Esophagus squamous epithelium (tissue), 5 donors: ENCODE measurements at regions not wholly inside any gene's neighbourhood (a gene's known extent, or its start where the extent isn't known, plus 50 kb on each side); places are given as distances from the start of the nearest gene placed in this dataset.

Source experiments
- DNase-seq: peaks from one replicate; lab custom pipeline; 2025; lab: John Stamatoyannopoulos, UW
- H3K27ac ChIP-seq, 4 donors: fragments of 200-600 bp; sonication (generic); one replicate each; pipeline ENCODE4 v1.5.1; 2016 to 2019; ENCODE audit warnings: mild to moderate bottlenecking in 1 of 4
- H3K27me3 ChIP-seq, 4 donors: fragments of 200-600 bp; sonication (generic); 1 replicate in 3 of 4; 2 replicates in 1 of 4; pipeline versions ENCODE4 v1.5.1 to v1.6.0; 2017 to 2021; ENCODE audit warnings: antibody characterized with exemption in 1 of 4
- H3K36me3 ChIP-seq, 3 donors: fragments of 200-600 bp; sonication (generic); one replicate each; pipeline ENCODE4 v1.5.1; 2016 to 2019
- H3K4me1 ChIP-seq, 3 donors: fragments of 200-600 bp; sonication (generic); one replicate each; pipeline ENCODE4 v1.5.1; 2017 to 2019
- H3K4me3 ChIP-seq, 4 donors: fragments of 200-600 bp; sonication (generic); 1 replicate in 3 of 4; 2 replicates in 1 of 4; pipeline ENCODE4 v1.5.1; 2016 to 2019; ENCODE audit warnings: mild to moderate bottlenecking in 2 of 4, moderate library complexity in 1 of 4
- H3K9me3 ChIP-seq, 3 donors: fragments of 200-600 bp; sonication (generic); one replicate each; pipeline ENCODE4 v1.5.1; 2016 to 2019
- CTCF ChIP-seq, 6 experiments: fragments of 450-650 bp in 4 of 6; fragments of 200-600 bp in 2 of 6; sonication (generic) in 2 of 6; IDR thresholded peaks; one replicate each; pipeline ENCODE4 v1.5.1; 2016 to 2019; ENCODE audit warnings: antibody characterized with exemption in 6 of 6, mild to moderate bottlenecking in 4 of 6, moderate library complexity in 4 of 6
- POLR2A ChIP-seq, 4 donors: fragments of 450-650 bp; IDR thresholded peaks; one replicate each; pipeline ENCODE4 v1.6.1; 2017; ENCODE audit warnings: antibody characterized with exemption in 4 of 4, mild to moderate bottlenecking in 4 of 4, moderate library complexity in 3 of 4
- WGBS, 2 donors: methylation state at CpG; one replicate each; pipeline ENCODE4 v1.1.5; 2018; 5-methylcytosine and 5-hydroxymethylcytosine counted together
- intact Hi-C: fragments of 100-400 bp; cut with DNase I; formaldehyde crosslinking; loops from one replicate; pipeline ENCODE4 v1.15.0; 2022
- donor health status: DM: yes; HTN: yes; CAD: no.

DNA sequence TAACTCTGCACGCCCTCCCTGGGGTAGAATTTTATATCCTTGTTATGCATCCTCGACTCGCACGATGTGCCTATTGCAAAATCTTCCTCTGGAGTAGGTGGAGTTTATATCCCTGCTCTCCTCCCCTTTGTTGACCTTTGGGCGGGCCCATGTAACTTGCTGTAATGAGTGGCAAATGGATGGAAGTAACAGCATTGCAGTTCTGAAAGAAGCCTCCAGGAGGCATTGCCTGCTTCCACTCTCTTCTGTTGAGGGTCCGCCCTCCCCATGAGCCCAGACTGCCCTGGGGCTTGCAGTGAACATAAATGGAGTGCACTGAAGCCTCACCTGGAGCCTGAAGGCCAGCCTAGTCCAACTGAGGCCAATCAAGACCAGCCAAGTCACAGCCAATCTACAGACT lies 62.2 kb upstream of the GRIK3 start:
- H3K27ac ChIP-seq, result no peak overlapping the region
- H3K4me3 ChIP-seq, result no peak overlapping the region
- DNase-seq, result no peak
- peaks cover 0 to 45% (median 0%) of the 10 kb centered on the region in 4 donors for H3K27me3 ChIP-seq
- H3K4me1 ChIP-seq, result no peaks in the 10 kb centered on the region
- TF ChIP-seq POLR2A (IDR thresholded peaks at IDR 0.05) (no peak), CTCF (IDR thresholded peaks at IDR 0.05) (no peak)
- no peaks in the 10 kb centered on the region for H3K9me3 ChIP-seq
- WGBS, 2 donors, result 76% methylated on average over 5 to 6 of the region's 6 CpGs
- H3K36me3 ChIP-seq, result no peaks in the 10 kb centered on the region
- intact Hi-C loops, result no loop called here

DNA sequence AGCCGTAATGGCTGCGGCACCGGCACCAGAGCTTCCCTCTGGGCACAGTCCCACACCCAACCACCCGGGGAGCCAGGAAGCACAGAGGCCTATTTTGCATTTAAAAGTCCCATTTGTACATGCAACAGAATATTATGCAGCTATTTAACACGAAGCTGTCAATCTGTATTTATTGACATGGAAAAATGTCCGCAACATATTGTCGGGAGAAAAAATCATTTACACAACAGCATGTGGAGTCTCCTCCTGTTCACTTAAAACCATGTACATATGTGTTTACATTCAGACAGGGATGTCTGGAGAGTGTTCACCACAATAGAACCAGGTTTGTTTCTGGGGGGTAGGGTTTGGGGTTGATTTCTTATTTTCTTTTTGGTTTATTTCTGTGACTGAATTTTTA lies 63.4 kb upstream of the GRIK3 start:
- intact Hi-C loops, result no loop called here
- no peaks in the 10 kb centered on the region for H3K36me3 ChIP-seq
- H3K27ac ChIP-seq, result no peak overlapping the region
- H3K9me3 ChIP-seq, result no peaks in the 10 kb centered on the region
- H3K27me3 ChIP-seq, result peaks cover 0 to 51% (median 0%) of the 10 kb centered on the region in 4 donors
- TF ChIP-seq POLR2A (IDR thresholded peaks at IDR 0.05) (no peak), CTCF (IDR thresholded peaks at IDR 0.05) (no peak)
- WGBS, 2 donors, result 62 to 70% methylated on average over 6 to 7 of the region's 7 CpGs
- DNase-seq, result no peak
- H3K4me3 ChIP-seq, result no peak overlapping the region
- H3K4me1 ChIP-seq, result no peaks in the 10 kb centered on the region

GRCh38 chr1:37098237-37098636 lies 63.9 kb upstream of the GRIK3 start:
- Histone ChIP-seq H3K27ac (no peak overlapping the region), H3K4me3 (no peak overlapping the region), H3K4me1 (no peaks in the 10 kb centered on the region), H3K36me3 (no peaks in the 10 kb centered on the region), H3K27me3 (peaks cover 0 to 46% (median 0%) of the 10 kb centered on the region in 4 donors), H3K9me3 (no peaks in the 10 kb centered on the region)
- intact Hi-C loops, result no loop called here
- no peak for TF ChIP-seq POLR2A (IDR thresholded peaks at IDR 0.05)
- no peak for DNase-seq

DNA sequence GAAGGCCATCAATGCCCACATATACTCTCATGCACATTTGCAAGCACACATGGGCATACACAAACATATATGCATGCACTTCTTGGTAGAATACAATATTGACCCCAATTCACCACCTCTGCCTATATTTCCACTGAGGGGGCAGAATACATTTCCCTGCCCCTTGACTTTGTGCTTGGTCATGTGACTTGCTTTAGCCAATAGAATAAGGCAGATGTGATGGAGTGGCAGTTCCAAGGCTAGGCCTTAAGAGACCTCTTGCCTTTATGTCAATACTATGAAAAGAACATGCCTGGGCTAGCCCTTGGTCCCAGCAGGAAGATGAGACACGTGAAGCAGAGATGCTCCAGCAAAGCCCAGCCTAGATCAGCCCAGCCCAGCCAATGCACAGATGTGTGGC lies 66.0 kb upstream of the GRIK3 start:
- DNase-seq, result no peak
- TF ChIP-seq POLR2A (IDR thresholded peaks at IDR 0.05) (no peak), CTCF (IDR thresholded peaks at IDR 0.05) (no peak)
- H3K27me3 ChIP-seq, result peaks cover 0 to 29% (median 0%) of the 10 kb centered on the region in 4 donors
- H3K4me1 ChIP-seq, result no peaks in the 10 kb centered on the region
- H3K36me3 ChIP-seq, result no peaks in the 10 kb centered on the region
- intact Hi-C loops, result no loop called here
- H3K4me3 ChIP-seq, result no peak overlapping the region
- WGBS, 2 donors, result 18% methylated on average over 1 of the region's 1 CpG; no CpG with 5 or more reads in 1 of the 2 donors
- H3K27ac ChIP-seq, result no peak overlapping the region
- no peaks in the 10 kb centered on the region for H3K9me3 ChIP-seq

- no peak for DNase-seq
- Histone ChIP-seq H3K36me3 (no peaks in the 10 kb centered on the region), H3K4me1 (no peaks in the 10 kb centered on the region), H3K27me3 (peaks cover 0 to 21% (median 0%) of the 10 kb centered on the region in 4 donors), H3K4me3 (no peak overlapping the region), H3K27ac (no peak overlapping the region), H3K9me3 (no peaks in the 10 kb centered on the region)
- TF ChIP-seq CTCF (IDR thresholded peaks at IDR 0.05) (no peak), POLR2A (IDR thresholded peaks at IDR 0.05) (no peak)
- intact Hi-C loops, result no loop called here
- WGBS, 2 donors, result 79 to 83% methylated on average over 2 of the region's 2 CpGs
These were observed 68.5 kb upstream of the GRIK3 start for GRCh38 chr1:37102656-37103382.
